ENCODE measurements at regions not wholly inside any gene's neighbourhood (a gene's known extent, or its start where the extent isn't known, plus 50 kb on each side); places are given as distances from the start of the nearest gene placed in this dataset.
"Not testable (repeated sequence)": the region's sequence is repeated elsewhere in the genome, so short reads cannot be mapped to it uniquely, and the experiment has no call there.

DNA sequence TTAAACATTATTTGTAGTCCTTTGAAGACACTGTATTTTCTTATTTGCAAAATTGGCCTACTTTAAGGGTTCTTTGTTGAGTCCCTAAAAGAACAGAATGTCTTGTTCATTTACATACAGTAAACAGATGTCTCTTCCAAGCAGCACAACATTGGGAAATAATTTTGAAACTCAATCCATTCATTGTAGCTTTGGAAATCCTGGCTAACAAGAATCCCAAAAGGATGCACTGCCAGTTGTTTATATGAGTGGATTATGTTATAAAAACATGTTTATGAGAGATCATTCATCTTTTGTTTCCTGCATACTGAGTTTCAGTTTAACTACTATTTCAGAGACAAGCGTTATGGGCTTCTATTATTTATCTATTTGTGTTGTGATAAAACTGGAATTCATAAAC is 499.3 kb downstream of the PID1 start:
- Histone ChIP-seq H3K4me1 (no peaks in the 10 kb centered on the region), H3K4me3 (no peak overlapping the region), H3K27ac (no peak overlapping the region), H3K9ac (ENCODE audit: low read depth in 2 of 2, low read length in 2 of 2) (no peak overlapping the region), H3K9me3 (no peaks in the 10 kb centered on the region), H3K36me3 (no peaks in the 10 kb centered on the region), H3K27me3 (no peaks in the 10 kb centered on the region)
- TF ChIP-seq, protein P1, sequence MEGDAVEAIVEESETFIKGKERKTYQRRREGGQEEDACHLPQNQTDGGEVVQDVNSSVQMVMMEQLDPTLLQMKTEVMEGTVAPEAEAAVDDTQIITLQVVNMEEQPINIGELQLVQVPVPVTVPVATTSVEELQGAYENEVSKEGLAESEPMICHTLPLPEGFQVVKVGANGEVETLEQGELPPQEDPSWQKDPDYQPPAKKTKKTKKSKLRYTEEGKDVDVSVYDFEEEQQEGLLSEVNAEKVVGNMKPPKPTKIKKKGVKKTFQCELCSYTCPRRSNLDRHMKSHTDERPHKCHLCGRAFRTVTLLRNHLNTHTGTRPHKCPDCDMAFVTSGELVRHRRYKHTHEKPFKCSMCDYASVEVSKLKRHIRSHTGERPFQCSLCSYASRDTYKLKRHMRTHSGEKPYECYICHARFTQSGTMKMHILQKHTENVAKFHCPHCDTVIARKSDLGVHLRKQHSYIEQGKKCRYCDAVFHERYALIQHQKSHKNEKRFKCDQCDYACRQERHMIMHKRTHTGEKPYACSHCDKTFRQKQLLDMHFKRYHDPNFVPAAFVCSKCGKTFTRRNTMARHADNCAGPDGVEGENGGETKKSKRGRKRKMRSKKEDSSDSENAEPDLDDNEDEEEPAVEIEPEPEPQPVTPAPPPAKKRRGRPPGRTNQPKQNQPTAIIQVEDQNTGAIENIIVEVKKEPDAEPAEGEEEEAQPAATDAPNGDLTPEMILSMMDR (IDR thresholded peaks at IDR 0.05) = no peak
- intact Hi-C loops (cut with DNase I) = no loop called here
- no peak for DNase-seq

DNA sequence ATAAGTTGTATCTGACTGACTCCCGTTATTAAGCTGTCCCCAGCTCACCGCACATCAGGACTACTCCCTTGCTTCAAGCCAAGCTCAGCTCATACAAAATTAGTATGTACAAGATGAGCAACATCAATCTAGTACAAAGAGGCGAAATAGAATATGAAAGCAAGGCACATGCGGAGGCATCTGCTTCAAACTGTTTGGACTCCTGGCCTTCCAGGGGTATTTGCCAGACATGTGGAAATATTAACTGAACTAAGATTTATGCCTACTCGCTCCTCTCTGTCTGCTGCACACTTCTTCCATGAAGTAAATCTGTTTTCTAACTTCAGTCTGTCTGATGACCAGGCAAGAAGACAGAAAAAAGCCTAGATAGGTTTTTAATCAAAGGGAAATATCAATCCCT is 499.8 kb downstream of the PID1 start:
- intact Hi-C loops (cut with DNase I) = no loop called here
- no peaks in the 10 kb centered on the region for H3K4me1 ChIP-seq

DNA sequence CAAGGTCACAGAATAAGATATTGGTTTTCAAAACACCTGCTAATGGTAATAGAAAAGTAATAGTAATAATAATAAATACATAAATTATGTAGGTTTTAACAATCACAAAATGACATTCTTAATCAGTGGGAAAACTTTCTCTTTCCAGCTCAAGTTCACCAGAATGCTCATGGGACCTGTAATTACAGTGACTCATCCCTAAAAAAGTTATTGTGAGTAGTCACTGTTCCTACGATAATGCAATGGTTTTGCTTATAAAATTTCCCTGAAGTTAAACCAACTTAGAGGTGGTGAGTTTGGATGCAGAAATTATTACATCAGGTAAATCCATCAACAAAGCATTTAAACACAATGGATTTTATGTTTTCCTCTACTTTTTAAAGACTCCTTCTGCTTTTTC is 502.3 kb downstream of the PID1 start:
- Histone ChIP-seq H3K27me3 (no peaks in the 10 kb centered on the region), H3K9me3 (no peaks in the 10 kb centered on the region), H3K27ac (no peak overlapping the region), H3K9ac (ENCODE audit: low read depth in 2 of 2, low read length in 2 of 2) (no peak overlapping the region), H3K4me1 (no peaks in the 10 kb centered on the region), H3K4me3 (no peak overlapping the region), H3K36me3 (no peaks in the 10 kb centered on the region)
- no peak for DNase-seq
- intact Hi-C loops (cut with DNase I) = no loop called here
- TF ChIP-seq, protein P1 (IDR thresholded peaks at IDR 0.05) = no peak

More for the DNA sequence above, 499.8 kb downstream of the PID1 start:
- DNase-seq = no peak
- Histone ChIP-seq H3K36me3 (no peaks in the 10 kb centered on the region), H3K4me3 (no peak overlapping the region), H3K27me3 (no peaks in the 10 kb centered on the region), H3K9ac (ENCODE audit: low read depth in 2 of 2, low read length in 2 of 2) (no peak overlapping the region), H3K27ac (no peak overlapping the region), H3K9me3 (no peaks in the 10 kb centered on the region)
- TF ChIP-seq, protein P1 (IDR thresholded peaks at IDR 0.05) = no peak

DNA sequence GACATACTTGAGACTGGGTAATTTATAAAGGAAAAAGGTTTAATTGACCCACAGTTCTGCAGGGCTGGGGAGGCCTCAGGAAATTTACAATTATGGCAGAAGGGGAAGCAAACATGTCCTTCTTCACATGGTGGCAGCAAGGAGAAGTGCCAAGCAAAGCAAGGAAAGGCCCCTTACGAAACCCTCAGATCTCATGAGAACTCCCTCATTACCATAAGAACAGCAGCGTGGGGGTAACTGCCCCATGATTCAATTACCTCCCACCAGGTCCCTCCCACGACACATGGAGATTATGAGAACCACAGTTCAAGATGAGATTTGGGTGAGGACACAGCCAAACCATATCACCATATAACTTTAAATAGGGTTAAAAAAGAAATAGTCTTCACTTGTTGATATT is 502.9 kb downstream of the PID1 start:
- H3K4me1 ChIP-seq; H3K9ac ChIP-seq (ENCODE audit: low read depth in 2 of 2, low read length in 2 of 2); DNase-seq; H3K27me3 ChIP-seq; H3K27ac ChIP-seq; H3K36me3 ChIP-seq; H3K4me3 ChIP-seq; H3K9me3 ChIP-seq; intact Hi-C loops (cut with DNase I): not testable (repeated sequence)

DNA sequence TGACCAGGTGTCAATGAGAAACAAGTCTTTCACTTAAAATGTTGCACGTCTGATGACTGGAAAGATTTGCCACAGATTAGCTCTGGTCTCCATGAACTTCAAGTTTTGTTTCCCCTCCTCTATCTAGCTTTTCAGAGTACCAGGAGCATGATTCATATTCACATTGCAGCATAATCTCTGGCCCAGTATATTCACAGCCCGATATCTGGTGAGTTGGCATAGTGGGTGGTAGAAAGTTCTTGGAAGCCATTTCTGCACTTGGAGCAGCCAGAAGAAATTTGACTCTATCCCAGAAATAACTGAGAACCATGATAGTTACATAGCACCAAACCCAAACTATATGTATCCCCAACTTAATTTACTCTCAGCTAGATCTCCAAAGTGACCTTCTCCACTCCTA is 503.9 kb downstream of the PID1 start:
- H3K4me1 ChIP-seq = no peaks in the 10 kb centered on the region
- no peak overlapping the region for H3K27ac ChIP-seq
- no peak overlapping the region for H3K4me3 ChIP-seq
- no peak for DNase-seq
- no peaks in the 10 kb centered on the region for H3K27me3 ChIP-seq
- H3K36me3 ChIP-seq = no peaks in the 10 kb centered on the region
- intact Hi-C loops (cut with DNase I) = no loop called here
- TF ChIP-seq, protein P1 (IDR thresholded peaks at IDR 0.05) = no peak
- no peaks in the 10 kb centered on the region for H3K9me3 ChIP-seq
- no peak overlapping the region for H3K9ac ChIP-seq (ENCODE audit: low read depth in 2 of 2, low read length in 2 of 2)

DNA sequence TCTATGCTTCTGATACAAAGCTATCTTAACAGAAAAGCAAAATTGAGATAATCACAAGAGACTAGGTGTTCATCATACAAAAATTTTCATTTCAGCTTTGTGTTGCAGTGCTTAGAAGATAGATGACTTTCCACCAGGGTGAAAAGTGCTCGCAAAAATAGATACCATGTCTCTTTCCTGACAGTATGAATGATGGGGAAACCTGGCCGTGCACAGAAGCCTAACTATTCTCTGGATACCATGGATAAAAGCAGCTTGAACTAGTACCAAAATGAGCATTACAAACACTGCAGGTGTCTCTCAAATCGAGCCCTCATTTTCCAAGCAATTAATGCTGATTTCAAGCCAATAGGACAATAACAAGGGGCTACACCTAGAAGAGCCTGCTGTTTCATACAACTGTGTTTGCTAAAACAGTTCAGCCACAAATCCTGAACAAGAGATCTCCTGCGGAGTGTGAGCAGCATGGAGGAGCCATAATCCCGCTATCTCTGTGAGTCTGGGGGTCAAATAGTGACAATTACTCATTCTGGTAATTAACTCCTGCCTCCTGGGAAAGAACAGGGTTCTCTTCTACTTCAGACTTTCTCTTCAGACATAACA is 507.6 kb downstream of the PID1 start:
- TF ChIP-seq, protein P1 (IDR thresholded peaks at IDR 0.05) = no peak
- no peaks in the 10 kb centered on the region for H3K4me1 ChIP-seq
- no peak overlapping the region for H3K4me3 ChIP-seq
- intact Hi-C loops (cut with DNase I) = no loop called here
- DNase-seq = no peak
- H3K9ac ChIP-seq (ENCODE audit: low read depth in 2 of 2, low read length in 2 of 2) = no peak overlapping the region
- no peaks in the 10 kb centered on the region for H3K9me3 ChIP-seq
- H3K36me3 ChIP-seq = no peaks in the 10 kb centered on the region
- H3K27ac ChIP-seq = no peak overlapping the region
- no peaks in the 10 kb centered on the region for H3K27me3 ChIP-seq
